GM12892 (cell line): ENCODE measurements at regions not wholly inside any gene's neighbourhood (a gene's known extent, or its start where the extent isn't known, plus 50 kb on each side); places are given as distances from the start of the nearest gene placed in this dataset.

ENCODE experiments used
- DNase-seq: peaks from one replicate; pipeline ENCODE4 v3.0.0; 2011; ENCODE audit not compliant: insufficient read length
- FAIRE-seq: peaks from 2 replicates; lab custom pipeline; 2011; peaks lifted over from hg19 to GRCh38; lab: Jason Lieb, UNC
- POLR2A ChIP-seq: IDR thresholded peaks from 2 replicates; pipeline ENCODE4 v1.6.1; 2011; ENCODE audit warnings: low read depth, low read length, control low read depth
- POLR2AphosphoS5 ChIP-seq: IDR thresholded peaks from 2 replicates; pipeline ENCODE4 v1.6.1; 2011; ENCODE audit warnings: low read depth, low read length, control low read depth
- TAF1 ChIP-seq: IDR thresholded peaks from 2 replicates; pipeline ENCODE4 v1.6.1; 2011; ENCODE audit warnings: low read depth, mild to moderate bottlenecking, control low read depth, low read length, borderline replicate concordance

DNA sequence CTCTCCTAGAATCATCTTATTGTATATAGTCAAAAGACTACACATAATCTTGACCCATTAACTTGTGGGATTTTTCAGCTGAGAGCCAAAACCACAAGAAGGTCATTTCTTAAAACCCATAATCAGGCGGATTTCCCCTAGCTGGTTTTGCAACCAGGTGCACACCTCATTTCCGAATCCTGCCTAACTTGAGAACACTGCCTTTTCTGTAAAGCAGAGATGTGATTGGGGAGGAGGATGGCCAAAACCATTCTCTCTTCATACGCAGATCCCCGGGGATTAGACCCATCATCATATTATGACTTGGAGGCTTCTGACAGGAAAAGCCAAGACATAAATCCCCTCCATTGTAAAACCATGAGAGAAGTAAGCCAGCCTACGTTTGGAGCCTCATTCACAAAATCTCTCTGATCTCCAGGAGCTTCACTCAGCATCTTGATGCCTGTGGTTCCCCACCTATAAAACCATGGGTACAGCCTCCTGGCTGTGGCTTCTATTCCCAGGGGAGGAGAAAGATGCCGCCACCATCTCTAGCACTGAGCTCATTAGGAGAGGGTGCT, 191.3 kb downstream of the KIF18A start:
- peak; percentile 99 for FAIRE-seq
- TF ChIP-seq POLR2AphosphoS5 (no peak), TAF1 (no peak), POLR2A (no peak)
- peak; percentile 14 for DNase-seq

DNA sequence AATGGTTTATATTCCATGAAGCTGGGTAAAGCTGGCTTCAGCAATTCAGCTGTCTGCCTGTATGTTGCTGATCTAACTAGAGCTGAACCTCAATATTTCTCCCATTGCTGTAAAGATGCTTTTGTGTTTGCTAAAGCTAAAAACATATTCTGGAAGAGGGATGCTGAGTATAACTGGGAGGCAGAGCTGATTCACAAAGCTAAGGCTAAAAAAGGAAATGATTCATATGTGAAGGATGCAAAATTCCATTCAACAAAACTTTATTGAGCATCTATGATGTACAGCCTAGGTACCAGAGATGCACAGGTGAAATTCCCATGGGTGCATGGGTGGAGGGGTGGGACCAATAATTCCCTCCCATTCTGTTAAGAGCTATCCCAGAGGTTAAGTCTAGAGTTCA, 193.9 kb downstream of the KIF18A start:
- TF ChIP-seq TAF1 (no peak), POLR2A (no peak), POLR2AphosphoS5 (no peak)
- FAIRE-seq, result peak; percentile 67

DNA sequence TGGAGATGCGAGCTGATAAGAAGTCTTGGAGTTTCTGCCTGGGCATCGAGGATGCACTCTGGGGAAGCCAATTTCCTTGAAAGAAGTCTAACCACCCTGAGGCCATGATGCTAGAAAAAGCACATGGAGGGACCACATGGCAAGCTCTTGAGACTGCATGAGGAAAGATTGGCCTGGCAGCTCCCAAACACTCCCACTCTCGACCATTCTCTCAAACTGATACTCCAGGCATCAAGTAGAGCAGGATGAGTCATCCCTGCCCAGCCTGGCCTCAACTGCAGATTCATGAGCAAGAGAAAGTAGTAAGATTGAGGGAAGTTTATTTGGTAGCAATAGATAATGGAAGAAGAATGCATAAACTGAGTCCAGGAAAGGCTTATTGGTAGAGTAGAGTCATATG, 194.3 kb downstream of the KIF18A start:
- DNase-seq, result no peak
- peak; percentile 74 for FAIRE-seq

More for the DNA sequence above, 193.9 kb downstream of the KIF18A start:
- DNase-seq, result no peak

DNA sequence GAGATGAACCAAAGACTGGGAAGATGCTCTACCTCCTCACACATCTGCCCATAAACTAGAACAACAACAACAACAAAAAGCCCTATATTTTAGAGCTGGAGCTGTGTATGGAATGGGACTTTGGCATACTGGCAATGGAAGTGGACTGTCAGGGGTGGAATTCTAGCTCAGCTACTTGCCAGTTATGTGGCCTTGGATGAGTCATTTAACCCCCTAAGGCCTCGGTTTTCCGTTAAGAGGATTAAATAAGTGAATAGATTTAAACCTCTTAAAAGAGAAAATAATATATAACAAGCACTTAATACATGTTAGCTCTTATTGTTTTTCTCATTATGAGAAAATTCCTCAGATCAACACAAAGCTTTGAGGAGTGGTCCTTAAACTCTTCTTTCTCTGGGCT, 195.0 kb downstream of the KIF18A start:
- no peak for FAIRE-seq
- no peak for DNase-seq
- no peak for TF ChIP-seq POLR2AphosphoS5

More for the DNA sequence above, 194.3 kb downstream of the KIF18A start:
- TF ChIP-seq POLR2A (no peak), POLR2AphosphoS5 (no peak), TAF1 (no peak)

DNA sequence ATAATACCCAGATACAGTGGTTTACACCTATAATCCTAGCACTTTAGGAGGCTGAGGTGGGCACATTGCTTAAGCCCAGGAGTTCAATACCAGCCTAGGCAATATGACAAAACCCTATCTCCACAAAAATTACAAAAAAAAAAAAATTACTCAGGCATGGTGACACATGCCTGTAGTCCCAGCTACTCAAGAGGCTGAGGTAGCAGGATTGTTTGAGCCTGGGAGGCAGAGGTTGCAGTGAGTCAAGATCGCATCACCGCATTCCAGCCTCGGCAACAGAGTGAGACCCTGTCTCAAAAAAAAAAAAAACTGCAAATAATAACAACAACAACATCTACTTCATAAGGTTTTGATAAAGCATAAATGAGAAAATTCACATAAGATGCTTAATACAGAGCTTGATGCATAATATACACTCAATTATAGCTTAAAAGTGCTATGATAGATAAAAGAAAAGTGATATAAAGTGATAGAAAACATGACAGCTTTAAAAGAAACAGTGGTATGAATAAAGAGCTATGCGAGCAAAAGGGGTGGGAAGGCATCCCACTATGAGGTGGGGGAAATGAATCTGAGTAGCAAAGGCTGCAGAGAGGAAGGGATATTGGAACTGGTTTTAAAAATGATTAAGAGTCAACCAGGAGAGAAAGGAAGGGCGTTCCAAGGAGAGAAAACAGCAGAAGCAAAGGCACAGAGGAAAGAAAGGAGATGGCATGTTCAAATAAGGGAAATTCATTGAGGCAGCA, 197.6 kb downstream of the KIF18A start:
- DNase-seq (no peak), FAIRE-seq (no peak)
- no peak for TF ChIP-seq POLR2AphosphoS5

DNA sequence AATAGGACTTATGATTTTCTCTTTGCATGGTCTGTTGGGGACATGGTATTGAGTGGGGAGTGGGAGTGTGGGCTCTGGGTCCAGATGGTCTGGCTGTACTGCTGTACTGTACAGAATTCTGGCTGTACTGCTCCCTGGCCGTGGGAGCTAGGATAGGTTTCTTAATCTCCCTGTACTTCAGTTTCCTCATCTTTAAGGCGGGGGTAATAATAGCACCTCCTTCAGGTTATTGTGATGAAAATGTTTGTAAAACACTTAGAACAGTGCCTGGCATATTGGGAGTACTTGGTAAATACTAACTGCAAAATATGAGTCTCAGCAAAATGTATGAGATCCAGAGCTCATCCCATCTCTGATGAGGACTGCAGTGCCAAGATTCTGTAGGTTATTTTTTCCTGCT, 198.6 kb downstream of the KIF18A start:
- TF ChIP-seq TAF1 (no peak), POLR2AphosphoS5 (no peak)
- FAIRE-seq (no peak), DNase-seq (no peak)

DNA sequence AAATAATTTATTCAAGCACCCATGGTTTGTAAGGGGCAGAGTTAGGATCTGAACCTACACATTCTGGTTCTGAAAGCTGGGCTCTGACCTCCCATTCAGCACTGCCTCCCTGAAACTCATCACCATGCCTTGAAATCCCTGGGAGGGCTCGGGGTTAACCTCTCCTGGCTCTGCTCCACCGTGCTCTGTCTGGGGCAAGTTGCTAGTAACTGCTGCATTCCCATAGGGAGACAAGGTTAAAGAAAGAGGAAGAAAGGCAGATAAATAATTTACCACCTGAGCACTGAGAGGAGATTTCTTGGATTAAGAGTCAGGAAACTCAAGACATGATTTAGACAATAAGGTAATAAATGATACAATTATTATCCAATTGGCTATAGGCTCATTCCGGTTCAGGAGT, 199.3 kb downstream of the KIF18A start:
- no peak for FAIRE-seq
- no peak for TF ChIP-seq POLR2A
- no peak for TF ChIP-seq TAF1
- TF ChIP-seq POLR2AphosphoS5, result no peak
- no peak for DNase-seq

DNA sequence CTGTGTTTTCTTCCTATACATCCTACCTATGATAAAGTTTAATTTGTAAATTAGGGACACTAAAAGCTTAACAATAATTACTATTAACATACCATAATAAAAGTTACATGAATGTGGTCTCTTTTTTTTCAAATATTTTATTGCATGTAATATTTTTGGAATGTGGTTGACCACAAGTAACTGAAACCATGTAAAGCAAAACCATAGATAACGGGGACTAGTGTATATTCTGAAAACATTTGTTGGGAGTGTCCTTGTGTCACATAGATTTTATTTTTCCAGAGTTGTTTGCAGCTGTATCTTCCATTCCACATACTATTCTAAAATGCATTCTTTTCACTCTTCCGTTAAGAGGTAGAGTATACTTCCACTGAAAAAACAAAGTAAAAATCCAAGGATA, 200.4 kb downstream of the KIF18A start:
- DNase-seq (no peak), FAIRE-seq (no peak)
- no peak for TF ChIP-seq POLR2A
- TF ChIP-seq TAF1, result no peak
- TF ChIP-seq POLR2AphosphoS5, result no peak

DNA sequence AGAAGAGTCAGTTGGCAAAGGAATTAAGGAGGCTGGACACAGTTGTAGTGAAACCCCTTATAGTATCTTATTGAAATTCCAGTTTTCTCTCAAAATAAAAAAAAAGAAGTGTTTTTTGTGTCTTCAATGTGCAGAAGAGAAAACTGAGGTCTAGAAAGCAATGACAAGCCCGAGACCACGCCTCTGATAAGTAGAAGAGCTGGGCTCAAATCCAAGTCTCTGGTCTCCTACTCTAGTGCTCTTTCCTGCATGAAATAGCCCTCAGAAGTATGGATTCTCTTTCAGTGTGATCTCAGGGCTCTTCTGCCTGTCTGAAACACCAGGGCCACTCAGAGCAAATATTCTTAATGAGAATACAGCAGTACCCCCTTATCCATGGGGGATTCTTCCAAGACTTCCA, 200.9 kb downstream of the KIF18A start:
- DNase-seq, result no peak
- FAIRE-seq, result no peak
- TF ChIP-seq POLR2AphosphoS5, result no peak
- no peak for TF ChIP-seq POLR2A
- no peak for TF ChIP-seq TAF1

DNA sequence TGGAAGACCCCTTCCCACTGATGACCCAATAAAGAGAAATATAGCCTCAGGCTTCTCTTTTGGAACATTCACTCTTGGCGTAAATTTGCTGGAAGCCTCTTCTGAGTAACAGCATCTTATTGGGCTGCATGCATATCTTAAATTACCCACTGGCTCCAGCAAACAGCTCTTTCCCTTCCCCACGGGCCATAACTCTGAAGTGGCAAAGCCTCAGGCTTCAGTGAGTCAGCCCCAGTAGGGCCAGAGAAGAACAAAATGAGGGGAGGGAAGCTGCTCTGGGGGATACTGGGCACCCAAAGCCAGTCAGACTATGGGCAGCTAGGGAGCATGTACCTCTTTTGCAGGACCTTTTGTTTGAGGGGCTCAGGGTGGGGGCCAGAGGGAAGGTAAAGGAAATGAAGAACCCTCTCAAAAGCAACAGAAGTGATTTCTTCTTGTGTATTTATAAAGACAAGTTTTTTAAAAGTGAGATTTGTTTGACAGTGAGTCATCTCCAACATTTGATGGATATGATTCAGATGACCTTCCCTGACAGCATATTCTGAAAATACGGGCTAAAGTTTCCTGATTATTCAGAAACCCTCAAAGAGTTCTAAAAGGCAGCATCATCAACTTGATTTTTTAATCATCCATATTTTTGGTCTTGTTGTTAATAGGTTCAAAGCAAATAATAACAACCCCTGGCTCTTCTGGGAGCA, 203.4 kb downstream of the KIF18A start:
- TF ChIP-seq POLR2AphosphoS5 (no peak), TAF1 (no peak), POLR2A (no peak)
- FAIRE-seq, result no peak
- DNase-seq, result no peak

DNA sequence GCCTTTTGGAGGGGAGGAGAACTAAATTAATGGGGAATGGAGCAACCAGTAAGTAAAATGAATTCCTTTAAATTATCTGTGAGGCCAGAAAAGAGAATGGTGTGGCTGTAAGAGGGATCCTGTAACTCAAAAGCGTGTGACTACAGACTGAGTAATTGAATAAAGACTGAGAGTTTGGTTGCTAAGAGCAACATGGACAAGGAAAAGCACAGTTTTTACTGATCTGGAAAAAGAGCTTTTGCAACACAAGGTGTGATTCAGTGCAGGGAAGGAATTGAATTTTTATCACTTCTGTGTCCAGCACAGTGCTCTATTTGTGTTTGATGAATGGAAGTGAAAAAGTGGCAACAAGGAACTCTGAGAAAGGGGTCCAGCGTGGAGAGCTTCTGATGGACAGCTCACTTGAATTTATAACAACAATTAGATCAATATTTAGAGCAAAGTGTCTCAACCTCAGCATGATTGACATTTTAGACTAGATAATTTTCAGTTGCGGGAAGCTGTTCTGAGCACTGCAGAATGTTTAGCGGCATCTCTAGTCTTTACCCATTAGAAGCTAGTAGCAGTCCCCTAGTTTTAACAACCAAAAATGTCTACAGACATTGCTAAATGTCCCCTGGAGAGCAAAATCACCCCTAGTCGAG, 202.8 kb upstream of the BDNF start:
- no peak for DNase-seq
- FAIRE-seq, result no peak
- no peak for TF ChIP-seq POLR2A
- no peak for TF ChIP-seq POLR2AphosphoS5
- TF ChIP-seq TAF1, result no peak

DNA sequence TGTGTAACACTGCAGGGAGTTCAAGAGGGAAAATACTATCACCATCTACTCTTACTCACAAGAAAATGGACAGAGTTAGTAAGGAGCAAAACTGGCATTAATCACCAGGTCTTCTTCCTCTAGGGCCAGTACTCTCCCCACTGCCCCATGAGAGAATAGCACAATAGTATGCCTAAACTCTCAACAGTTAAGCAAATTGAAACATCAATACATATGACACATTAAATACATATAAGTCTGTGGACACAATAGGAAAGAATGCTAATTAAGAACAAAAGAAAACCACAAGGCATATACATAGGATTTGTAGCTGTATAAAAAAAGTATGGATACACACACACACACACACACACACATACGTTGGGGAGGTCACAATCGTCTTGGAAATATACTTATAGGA, 197.9 kb upstream of the BDNF start:
- DNase-seq (no peak), FAIRE-seq (no peak)
- TF ChIP-seq POLR2A (no peak), TAF1 (no peak), POLR2AphosphoS5 (no peak)
